Stimulated activated CD4-positive, alpha-beta T cell treated with anti-CD3 and anti-CD28 coated beads, Interleukin-4, amount 100 ng/mL, for 24 hours (primary cell): ENCODE measurements at regions not wholly inside any gene's neighbourhood (a gene's known extent, or its start where the extent isn't known, plus 50 kb on each side); places are given as distances from the start of the nearest gene placed in this dataset.
"Not testable (repeated sequence)": the region's sequence is repeated elsewhere in the genome, so short reads cannot be mapped to it uniquely, and the experiment has no call there.

Experiments
- DNase-seq: peaks from one replicate; pipeline ENCODE4 v3.0.0-alpha.2; 2020

DNA sequence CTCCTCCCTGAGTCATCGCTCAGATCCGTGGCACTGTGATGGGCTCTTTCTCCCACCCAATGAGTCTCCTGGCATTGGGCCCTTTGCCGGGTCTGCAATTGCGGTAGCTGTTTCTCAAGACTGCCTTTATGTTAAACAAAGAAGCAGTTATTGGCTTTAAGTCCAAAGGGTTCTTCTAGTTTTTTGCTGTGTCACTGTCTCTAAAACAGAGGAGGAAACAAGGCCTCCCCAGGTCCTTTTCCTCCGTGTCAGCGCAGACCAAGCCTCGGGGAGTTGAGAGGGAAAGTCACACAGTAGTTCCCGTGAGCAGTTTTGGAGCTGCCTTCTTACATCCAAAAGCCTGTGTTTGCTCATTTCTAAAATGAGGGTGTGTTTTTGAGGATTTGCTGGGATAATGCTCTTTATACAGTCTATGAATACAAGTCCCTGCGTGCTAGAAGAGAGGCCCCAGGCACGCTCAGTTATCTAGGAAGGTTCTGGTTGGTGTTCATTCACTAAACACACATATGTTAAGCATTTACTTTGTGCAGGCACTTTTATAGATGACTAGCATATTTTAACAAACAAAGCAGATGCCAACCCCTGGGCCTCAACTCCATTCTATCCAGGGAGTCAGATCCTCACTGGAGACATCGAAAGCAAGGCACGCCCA lies 126.0 kb upstream of the PZP start:
- no peak for DNase-seq

- no peak for DNase-seq
Measured at GRCh38 chr12:9333161-9333560, 125.0 kb upstream of the PZP start.

DNA sequence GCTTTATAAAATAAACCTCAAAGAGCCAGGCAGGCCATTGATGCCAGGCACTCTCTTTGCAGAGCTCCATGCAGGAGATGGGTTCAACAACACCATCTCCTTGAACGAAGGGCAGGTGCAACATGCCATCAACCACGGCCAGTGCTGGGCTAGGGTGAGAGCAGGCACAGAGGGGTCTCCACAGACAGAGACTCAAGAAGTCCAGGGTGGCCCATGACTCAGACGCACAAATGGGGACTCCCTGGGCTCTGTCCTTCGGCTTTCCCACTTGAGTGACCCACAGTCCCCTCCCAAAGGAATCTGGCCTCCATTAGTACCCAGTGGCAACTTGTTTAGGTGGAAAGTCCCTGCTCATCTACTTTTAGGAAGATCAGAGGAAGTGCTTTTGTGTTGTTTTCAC lies 124.4 kb upstream of the PZP start:
- no peak for DNase-seq

GRCh38 chr12:9331218-9331626 lies 123.0 kb upstream of the PZP start:
- peak; percentile 71 for DNase-seq

DNA sequence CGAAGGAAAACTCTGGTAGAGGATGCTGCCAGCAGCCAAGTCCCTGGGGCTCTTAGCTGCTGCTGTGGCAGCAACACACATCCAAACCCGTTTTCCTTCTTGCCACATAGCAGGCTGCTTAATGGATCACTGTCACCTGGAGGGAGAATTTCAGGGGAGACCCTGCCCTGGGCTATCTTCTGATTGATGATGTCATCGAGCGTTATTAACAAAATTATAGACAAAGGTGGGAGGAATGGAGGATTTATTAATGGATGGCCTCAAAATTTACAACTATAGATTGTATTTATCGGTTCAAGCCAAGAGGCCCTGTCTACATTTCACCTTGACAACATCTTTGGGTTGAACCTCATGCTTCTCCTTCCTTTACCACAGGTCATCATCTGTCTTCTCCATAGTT lies 120.8 kb upstream of the PZP start:
- no peak for DNase-seq

GRCh38 chr12:9328065-9328464 lies 119.9 kb upstream of the PZP start:
- DNase-seq, result no peak

DNA sequence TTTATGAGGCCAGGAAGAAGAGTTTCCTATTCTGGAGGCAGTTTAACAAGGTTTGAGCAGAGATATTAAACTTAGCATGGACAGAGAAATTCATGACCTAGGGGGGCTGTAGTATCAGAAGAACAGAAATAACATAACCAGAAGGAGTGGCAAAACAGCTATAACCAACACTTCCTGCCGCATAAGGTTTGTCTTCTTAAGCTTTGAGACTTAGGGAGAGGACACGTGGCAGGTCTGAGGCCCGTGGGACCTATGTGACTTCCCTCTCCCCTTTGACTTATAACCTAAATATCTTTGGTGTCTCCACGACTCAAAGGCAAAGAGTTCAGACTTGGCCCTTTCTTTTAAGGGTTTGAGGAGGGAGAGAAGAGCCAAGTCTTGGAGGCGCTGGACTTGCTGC lies 119.1 kb upstream of the PZP start:
- DNase-seq, result no peak

DNA sequence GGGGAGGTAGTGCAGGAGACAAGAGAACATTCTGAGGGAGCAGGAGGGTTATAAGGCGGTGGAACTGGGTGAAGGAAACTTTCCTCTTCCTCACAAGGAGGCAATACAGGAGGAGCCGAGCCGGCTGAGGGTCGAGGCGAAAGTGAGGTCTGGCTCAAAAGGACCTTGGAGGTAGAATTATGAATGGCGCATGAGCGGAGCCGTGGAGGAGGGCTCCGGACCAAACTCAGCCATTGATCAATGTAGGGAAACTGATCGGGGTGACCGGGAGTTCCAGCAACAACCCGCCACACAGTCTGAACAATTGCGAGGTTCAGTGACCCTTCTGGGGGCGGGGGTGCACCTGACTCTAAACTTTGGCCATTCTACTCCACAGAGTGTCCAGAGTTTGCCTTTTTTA lies 118.7 kb upstream of the PZP start:
- not testable (repeated sequence) for DNase-seq

DNA sequence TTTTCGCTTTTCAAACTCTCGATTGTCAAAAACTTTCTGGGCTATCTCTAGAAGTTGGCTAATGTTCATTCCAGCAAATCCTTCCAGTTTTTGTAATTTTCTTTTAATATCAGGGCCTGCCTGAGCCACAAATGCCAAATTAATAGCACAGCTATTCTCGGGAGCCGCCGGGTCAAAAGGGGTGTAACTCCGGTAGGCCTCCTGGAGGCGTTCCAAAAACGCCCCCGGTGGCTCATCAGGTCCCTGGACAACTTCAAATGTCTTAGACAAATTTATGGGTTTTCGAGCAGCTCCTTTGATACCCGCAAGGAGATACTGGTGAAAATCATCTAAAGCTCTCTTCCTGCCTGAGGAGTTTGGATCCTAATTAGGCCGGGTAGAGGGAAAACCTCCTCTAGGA lies 117.9 kb upstream of the PZP start:
- no peak for DNase-seq

GRCh38 chr12:9325471-9325870 lies 117.3 kb upstream of the PZP start:
- DNase-seq, result no peak

DNA sequence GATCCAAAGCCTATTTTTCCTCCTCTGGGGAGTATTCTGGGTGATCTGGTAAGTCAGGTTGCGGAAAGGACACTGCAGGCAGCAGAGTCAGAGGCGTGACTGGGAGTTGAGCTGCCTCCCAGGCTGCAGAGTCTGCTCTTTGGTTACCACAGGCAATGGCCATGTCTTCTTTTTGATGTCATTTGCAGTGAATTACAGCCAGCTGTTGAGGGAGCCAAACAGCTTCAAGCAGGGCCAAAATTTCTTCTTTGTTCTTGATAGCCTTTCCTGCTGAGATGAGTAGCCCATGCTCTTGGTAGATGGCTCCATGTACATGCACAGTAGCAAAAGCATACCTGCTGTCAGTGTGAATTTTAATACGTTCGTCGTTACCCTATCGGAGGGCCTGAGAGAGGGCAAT lies 116.6 kb upstream of the PZP start:
- no peak for DNase-seq

- DNase-seq, result no peak
Measured at GRCh38 chr12:9323144-9323681, 115.0 kb upstream of the PZP start.

GRCh38 chr12:9319842-9320173 lies 111.6 kb upstream of the PZP start:
- no peak for DNase-seq

DNA sequence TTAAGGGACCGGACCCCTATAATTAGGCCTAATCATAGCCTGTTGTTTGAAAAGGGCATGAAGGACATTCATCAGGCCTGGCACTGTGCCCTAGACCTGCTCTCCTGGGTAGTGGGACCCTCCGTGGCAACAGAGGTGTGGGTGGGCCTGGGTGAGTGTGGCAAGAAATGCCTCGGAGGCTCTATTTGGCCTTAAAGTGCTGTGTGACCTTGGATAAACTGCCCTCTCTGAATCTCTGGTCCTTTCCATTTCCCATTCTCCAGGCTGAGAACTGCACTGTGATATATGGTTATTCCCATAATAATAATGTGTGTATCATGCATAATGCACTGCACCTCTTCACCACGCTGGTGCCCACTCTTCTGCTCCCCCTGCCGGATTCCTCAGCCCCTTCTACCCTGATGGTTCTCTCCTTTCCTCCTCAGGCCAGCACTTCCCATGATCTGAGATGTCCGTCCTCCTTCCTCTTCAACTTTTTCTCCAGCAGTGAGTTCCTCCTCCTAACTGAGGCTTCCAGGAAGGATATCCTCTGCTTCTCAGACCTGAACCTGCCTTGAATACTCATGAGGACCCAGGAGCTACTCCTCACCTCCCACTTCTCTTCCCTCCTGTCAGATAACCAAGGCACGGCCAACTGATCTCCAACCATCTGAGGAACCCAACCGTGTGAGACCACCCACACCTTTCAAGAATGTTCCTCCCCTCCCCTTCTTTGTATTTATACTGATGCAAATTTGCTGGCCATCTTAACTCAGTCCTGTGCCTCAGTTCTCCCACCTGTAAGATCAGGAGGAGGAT lies 111.0 kb upstream of the PZP start:
- DNase-seq, result no peak

GRCh38 chr12:9313479-9313878 lies 105.3 kb upstream of the PZP start:
- not testable (repeated sequence) for DNase-seq

GRCh38 chr12:9312406-9313392 lies 104.5 kb upstream of the PZP start:
- DNase-seq, result not testable (repeated sequence)

DNA sequence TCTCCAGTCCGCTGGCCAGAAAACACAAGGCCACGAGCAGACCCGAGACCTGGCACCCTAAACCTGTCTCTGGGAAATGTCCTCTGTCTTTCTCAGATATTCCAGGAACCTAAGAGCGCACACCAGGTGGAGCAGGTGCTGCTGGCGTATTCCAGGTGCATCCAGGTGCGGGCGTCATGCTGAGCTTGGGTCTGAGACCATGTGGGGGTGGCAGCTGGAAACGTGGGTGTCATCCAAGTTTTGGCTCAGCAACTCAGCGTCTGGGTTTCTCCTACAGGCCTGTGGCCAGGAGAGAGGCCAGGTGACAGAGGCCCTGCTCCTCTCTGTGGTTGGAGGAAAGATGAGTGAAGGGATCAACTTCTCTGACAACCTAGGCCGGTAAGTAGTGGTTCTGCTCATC lies 103.3 kb upstream of the PZP start:
- DNase-seq, result not testable (repeated sequence)

DNA sequence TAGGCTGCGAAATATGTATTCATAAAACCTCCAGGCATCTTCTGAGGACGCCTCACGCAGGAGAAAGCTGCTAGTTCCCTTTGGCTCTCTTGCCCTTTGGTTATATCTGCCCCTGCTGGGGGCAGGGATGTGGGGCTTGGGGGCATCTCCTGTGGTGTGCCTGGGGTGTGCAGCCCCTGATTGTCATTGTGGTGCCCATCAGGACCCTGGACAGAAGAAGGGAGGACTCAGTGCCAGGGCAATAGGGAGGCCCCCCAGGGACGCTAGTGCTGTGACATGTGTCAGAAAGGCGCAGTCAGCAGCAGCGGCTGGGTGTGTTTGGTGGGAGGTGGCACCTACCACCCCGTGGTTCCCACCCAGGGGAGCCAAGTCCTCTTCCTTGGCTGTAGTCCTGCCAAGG lies 102.5 kb upstream of the PZP start:
- not testable (repeated sequence) for DNase-seq

GRCh38 chr12:9309749-9310148 lies 101.6 kb upstream of the PZP start:
- not testable (repeated sequence) for DNase-seq

DNA sequence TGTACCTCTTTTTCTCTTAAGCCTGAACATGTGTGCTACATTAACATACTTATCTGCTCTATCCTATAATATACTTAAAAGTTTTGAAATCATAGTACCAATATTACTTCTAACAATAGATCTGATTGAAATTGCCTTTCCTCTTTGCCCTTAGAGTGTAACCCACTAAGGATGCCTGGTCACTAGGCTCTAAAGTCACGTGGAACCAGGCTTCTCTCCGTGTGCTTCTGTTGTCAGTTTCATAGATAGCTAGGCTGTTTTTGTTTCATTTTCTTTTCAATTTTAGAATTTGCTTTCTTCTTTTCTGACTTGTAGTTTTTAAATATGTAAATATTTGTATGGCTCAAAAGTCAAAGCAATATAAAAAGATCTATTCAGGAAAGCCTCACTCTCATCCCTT lies 100.5 kb upstream of the PZP start:
- not testable (repeated sequence) for DNase-seq

- not testable (repeated sequence) for DNase-seq
Measured at GRCh38 chr12:9308163-9308562, 100.0 kb upstream of the PZP start.

DNA sequence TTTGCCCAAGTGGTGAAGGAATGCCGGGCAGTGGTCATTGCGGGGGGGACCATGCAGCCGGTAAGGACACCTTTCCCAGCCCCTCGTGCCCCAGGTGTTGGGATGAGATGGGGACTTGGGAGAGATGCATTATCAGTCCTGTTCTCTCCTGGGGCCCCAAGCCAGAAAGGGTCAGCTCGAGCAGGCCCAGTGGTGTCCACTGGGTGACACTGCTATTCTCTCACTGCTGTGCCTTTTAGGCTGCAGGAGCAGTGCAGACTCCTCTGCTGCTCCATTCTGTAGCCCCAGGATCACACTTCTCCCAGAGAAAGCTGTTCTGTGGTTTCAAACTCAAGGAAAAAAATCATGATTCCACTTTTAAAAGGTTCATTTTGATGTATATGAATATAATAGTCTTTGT lies 99.1 kb upstream of the PZP start:
- DNase-seq, result not testable (repeated sequence)

DNA sequence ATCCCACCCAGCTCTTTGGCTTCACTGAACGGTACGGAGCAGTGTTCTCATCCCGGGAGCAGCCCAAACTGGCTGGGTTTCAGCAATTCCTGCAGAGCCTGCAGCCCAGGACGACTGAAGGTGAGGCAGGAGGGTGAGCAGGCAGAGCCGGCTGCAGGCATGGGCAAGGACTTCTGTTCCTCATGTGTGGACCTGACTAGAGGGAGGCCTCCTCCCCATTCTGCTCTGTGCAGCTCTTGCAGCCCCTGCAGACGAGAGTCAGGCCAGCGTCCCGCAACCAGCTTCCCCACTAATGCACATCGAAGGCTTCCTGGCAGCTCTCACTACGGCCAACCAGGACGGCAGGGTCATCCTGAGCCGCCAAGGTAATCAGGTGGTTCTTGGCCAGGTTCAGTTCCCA lies 97.8 kb upstream of the PZP start:
- not testable (repeated sequence) for DNase-seq
